NCI-H146 treated with DMSO at 0.1 percent for 48 hours (cell line): ENCODE measurements at regions not wholly inside any gene's neighbourhood (a gene's known extent, or its start where the extent isn't known, plus 50 kb on each side); places are given as distances from the start of the nearest gene placed in this dataset.
A peak's percentile ranks its signal among the peaks of the same experiment; 100 is the strongest.
"Not testable (repeated sequence)": the region's sequence is repeated elsewhere in the genome, so short reads cannot be mapped to it uniquely, and the experiment has no call there.

Experiments
- DNase-seq: peaks from one replicate; lab custom pipeline; 2025; ENCODE audit not compliant: unreplicated experiment; lab: John Stamatoyannopoulos, UW

DNA sequence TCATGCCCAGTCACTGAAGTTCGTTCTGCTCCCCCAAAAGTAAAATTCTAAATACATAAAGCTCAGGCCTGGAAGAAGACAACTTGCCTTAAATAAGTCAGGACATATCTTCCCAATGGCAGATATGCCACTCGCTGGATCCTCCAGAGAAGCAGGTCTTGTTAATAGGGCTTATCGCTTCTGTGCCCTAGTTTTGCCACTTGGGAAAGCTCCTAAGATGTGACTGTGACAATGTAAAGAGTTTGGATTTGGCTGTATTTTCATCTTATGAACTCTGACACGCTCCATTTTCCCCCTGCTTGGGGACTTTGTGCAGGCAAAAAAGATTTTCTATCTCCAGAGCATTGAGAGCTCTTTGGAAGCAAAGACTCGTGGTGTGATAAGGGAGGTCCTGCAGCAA, 279.9 kb downstream of the WDR11 start:
- DNase-seq: no peak

DNA sequence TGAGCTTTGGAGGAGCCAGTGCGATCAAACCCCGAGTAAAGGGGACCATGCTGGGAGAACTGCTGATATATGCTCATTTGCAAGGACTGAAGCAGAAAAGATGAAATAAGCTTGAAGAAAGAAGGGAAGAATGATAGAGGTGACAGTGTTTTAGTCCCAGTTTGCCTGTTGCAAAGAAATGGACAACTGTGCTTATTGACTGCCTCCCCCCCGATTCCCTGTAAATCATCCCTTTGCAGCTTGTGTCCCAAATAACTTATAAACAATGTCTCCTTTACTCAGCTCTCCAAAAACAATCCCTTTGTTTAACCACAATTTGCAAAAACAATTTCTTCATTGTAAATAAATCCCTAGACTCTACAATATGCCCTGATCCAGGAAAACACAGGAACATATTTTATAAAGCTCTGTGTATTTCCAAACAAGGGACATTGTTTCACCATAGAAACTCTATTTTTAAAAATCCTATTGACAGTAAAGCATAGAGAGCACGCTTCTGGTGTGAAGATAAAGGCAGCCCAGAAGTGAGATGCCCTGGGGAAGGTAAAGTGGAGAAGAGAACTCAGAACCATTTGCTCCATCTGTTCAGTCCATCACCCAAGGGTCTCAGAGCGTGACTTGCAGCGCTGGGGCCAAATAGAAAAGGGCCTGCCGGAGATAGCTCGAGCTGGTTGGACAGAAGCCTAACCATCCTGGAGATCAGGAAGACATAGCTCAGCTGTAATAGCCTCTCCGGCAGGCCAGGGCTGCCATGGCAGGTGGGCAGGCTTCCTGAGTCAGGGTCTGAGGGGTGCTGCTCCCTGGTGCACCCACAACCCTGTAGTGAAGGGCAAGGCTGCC, 280.5 kb downstream of the WDR11 start:
- no peak for DNase-seq

DNA sequence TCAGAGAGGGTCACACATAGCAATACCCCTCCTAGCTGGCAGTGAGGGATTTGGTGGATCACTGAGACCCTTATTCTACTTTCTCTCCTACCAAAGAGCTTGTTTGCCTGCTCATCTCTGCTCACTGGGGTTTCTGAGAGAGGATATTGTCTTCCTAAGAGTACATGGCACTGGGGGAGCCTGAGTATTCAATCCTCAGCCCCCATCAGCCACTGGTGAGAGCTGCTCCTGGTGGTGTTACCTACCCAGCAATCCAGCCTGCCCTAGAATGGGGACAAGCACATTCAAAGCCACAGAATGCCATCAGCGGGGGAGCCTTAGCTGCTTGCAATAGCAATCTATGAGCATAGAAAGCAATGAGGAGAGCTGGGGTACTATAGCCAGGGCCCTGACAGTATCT, 281.1 kb downstream of the WDR11 start:
- no peak for DNase-seq

DNA sequence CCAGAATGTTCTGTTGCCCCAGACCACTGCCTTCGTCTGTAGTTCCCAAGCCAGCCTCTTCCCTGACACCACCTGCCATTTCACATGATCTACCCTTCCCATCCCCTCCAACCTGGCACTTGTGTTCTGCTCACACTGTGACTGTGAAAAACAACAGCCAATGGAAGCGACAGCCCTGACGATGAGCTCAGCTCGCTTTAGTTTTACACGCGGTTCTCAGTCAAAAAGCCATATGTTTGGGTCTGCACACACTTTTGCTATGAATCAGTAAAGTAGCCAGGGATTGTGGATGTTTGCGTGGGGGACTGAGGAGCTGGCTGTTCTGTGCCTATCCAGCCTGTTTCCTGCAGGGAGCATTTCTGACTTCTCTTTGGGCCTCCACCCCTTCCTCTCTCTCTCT, 282.7 kb downstream of the WDR11 start:
- DNase-seq: no peak

DNA sequence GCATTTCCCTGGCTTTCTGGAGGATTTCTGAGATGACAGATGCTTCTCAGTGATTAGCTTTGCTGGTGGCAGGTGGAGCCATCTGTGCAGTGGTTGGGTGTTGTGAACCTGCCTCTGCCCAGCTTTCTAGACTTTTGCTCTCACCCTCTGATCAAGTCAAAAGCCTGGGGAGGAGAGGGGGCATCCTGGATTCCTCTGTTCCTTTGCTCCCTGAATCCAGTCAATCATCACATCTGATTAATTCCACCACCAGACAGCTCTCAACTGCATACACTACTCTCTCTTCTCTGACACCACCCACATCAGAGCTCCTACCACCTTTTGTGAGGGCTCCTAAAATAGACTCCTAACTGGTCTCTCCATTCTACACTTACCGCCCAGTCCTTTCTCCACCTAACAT, 283.5 kb downstream of the WDR11 start:
- no peak for DNase-seq

DNA sequence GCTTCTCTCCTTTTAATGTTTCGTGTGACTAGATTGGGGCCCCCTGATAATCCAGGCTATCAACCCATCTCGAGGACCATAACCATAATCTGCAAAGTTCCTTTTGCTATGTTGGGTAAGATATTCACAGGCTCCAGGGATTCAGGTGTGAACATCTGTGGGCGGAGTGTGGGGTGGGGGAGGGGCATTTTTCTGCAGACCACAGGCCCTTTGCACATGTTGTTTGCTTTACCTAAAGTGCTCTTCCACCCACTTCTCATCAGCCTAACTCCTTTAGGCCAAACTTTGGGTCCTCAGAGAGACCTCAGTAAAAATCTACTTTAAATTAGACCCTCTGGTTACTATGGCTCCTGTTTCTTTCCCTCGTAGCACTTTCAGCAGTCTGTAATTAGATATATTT, 284.4 kb downstream of the WDR11 start:
- no peak for DNase-seq

DNA sequence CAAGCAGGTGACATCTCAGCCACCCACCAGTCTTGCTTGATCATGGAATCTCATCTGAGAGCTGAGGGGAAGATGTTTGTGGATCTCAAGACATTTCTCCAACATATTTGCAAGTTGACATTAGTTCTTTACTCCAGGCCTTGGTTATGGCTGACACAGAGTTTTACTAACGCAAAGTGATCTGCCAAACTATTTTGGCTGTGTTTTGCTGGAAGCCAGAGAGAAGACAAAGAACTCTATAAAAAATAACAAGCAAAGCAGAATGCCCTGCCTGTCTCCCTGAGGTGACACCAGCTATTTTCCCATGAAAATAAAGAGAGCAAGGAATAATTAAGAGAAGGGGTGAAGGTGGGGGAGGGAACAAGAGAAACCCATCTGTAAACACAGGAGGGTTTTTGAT, 286.4 kb downstream of the WDR11 start:
- no peak for DNase-seq

DNA sequence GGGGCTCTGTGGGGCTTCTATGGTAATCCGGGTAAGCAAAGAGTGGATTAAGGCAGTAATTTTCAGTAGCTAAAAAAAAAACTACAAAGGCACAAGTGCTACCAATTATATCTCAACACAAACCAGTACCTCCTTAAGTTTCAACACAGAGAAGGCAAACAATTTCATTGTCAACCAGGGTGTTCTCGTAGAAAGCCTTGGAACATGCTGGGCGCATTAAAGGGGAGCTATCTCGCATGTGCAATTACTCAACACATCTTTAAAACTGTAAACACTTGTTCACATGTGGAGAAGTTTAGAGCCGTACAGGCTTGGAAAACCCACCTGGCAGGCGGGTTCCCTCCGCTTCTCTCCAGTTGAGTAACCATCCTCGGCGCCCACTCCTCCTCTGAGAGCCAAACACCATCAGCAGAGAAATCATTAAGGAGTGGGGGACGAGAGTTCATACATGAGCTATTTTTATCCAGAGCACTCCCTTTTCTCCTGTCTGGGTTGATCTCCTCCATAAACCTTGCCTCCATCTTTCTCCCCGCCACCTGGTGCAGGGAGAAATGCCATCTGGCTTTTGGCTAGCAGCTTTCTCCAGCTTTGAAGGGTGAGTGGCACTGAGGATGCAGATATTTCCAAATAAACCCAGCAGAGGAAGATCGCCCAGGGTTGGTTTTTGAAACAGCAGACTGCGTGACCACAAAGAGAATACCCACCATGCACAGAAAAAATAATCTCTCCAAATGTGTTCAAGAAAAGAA, 287.1 kb downstream of the WDR11 start:
- no peak for DNase-seq

DNA sequence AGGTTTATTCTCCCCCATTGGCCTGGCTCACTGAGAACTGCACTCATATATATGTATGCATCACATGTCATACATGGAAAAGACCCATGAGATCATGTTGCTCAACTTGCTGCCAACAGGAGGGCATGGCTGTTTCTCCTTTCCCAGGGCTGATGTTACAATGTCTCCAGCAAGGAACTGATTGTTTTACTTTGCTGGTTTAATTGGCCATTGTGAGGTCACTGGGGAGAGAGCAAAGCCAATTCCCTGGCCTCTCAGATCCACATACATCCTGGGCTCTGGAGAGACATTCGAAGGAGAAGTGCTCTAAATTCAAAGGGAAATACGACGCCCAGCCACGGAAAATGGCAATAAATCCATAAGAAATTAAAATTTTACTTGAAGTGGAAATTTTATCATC, 287.8 kb downstream of the WDR11 start:
- no peak for DNase-seq

DNA sequence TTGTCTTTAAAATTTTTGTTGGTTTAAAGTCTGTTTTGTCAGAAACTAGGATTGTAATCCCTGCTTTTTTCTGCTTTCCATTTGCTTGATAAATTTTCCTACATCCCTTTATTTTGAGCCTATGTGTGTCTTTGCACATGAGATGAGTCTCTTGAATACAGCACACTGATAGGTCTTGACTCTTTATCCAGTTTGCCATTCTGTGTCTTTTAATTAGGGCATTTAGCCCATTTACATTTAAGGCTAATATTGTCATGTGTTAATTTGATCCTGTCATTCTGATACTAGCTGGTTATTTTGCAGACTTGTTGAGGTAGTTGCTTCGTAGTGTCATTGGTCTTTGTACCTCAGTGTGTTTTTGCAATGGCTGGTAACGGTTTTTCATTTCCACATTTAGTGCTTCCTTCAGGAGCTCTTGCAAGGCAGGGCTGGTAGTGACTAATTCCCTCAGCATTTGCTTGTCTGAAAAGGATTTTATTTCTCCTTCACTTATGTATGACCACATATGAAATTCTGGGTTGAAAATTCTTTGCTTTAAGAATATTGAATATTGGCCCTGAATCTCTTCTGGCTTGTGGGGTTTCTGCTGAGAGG, 294.7 kb downstream of the WDR11 start:
- not testable (repeated sequence) for DNase-seq

DNA sequence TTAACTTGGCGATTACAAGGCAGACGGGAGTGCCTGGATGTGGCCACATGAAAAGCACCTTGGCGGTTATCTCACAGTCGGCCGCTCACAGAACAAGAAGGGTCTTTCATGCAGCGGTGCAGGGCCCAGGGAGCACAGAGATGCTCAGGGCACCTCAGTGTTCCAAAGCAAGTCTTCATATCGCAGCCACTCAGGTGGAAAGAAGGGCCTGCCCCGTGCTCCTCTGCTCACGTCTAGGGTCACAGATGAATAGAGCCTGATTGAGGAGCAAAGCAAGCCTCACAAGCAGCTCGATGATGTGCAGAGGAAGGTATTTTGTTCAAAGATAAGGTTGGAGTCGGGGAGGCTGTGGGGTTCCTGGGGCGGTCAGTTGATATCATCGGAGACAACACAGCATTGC, 297.8 kb downstream of the WDR11 start:
- no peak for DNase-seq

DNA sequence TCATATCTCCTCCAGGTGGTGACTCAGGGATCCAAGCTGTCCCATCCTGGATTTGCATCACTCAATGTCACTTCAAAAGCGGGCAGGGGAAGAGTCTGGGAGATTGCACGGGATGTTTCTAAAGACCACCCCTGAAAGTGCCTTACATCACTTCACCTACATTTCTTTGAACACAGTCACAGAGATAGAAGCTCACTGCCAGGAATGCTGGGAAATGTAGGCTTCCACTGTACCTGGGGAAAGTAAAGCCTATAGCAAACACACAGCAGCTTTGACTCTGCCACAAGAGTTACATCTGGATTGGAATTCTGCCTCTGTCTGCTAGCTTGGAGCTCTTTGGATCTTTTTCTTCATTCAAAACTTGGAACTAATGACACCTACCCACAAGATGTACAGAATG, 300.9 kb downstream of the WDR11 start:
- no peak for DNase-seq

DNA sequence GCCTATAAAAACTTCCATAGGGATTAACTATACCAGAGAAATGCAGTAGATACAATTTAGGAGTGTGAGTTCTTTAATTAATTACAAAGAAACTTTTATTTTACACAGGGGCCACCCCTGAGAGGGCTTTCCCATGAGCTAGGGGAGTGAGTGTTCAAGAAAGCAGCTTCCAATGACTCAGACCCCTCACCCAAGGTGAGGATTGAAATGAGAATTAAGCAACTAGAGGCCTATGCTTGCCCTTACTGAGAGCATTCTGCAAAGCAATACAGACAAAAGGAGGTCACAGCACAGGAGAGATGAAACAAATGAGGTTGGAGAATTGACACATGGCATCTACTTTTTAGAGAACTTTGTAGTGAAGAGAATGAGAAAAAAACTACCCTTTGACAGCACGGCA, 301.8 kb downstream of the WDR11 start:
- no peak for DNase-seq

DNA sequence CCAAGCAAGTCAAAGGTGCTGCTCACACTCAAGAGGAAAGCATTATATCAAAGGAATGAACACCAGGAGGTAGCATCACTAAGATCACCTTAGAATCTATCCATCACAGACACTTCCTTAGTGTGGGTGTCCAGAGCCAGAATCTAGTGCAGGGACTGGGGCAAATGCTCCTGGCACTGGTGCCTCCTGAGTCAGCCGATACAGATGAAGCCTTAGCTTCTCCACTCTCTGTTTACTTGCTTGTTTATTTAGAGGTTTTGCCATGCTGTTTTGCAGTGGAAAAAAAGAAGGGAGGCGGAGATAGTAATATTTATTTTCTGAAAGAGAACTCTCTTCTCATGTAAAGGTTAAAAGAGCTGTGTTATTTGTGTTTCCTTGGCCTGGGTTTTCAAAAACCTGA, 303.1 kb downstream of the WDR11 start:
- DNase-seq: no peak

DNA sequence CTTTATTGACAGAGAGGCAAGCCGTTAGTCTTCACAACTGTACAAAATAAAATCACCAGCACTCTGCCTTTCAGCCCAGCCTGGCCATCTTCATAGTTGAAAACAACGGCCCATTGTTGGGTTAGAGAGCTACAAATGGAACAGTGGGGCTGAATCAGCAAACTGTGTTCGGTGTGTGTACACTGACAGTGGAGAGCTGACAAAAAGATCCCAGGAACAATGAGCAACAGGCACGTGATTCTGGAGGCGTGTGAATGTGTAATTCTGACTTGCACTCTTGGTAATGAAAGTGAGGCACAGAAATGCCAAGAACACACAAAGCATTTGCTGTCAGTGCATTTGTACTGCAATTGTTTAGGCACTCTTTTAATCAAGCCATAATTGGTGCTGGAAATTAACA, 303.7 kb downstream of the WDR11 start:
- peak; percentile 32 for DNase-seq

DNA sequence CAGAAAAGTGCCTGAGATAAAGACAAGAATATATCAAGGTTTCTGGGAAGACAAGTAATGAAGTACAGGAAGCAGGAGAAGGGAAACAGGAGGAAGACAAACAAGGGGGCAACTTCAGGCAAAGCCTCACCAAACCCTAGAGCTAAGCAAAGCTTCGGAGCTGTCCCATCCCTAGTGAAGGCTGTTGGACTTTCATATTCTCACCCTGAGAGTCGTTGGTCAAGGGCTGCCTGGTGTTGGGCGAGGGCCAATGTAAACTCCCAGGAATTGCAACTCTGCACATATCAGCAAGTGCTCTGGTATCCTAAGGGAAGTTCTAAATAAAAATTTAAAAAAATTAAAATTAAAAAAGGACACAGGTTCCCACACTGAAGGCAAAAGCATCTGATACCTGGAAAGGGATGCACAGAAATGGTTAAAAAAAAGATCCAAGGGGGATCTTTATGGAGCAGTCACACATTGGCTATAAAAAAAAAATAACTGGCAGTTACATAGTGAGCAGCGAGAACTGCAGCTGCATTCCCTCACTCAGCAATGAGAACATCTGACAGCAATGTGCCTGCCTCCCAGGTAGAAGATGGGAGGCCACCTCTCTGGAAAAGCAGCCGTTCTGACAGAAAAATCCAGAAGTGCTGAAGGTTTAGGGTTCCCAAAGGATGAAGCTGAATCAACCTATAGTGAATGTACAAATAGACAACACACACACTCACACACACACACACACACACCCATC, 304.7 kb downstream of the WDR11 start:
- DNase-seq: no peak

DNA sequence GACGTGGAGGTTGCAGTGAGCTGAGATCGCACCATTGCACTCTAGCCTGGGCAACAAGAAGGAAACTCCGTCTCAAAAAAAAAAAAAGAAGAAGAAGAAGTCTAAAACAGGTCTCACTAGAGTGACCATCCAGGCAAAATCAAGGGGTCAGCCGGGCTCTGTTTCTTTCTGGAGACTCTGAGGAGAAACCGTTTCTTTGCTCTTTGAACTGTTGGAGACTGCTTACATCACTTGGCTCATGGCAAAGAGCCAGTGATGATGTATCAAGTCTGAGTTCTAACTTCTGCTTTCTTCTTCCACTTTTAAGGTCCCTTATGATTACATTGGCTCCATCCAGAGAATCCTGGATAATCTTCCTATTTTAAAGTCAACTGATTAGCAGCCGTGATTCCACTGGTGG, 306.8 kb downstream of the WDR11 start:
- no peak for DNase-seq

DNA sequence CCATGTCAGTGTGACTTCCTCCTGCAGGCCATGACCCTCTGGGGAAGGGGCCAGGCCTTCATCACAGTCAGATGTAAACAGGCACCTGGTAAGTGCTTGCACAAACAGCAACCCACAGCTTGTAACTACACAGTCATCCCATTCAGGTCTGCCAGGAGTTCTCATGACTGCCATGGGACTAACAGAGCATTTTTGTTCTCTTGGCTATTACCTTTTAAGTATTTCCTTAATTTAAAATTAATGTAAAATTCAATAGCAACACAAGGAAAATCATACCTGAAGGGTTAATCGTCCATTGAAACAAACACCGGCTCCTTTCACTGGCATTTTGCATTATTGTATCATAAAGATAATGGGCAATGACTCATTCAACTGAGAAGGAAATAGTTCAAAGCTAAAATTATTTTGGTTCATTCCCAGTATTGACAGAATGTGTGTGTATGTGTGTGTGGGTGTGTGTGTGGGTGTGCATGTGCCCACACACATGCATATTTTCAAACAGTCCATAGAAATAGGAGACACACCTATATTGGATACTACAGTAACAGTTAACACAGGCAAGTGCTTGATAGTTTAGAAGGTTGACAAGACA, 307.9 kb downstream of the WDR11 start:
- peak; percentile 45 for DNase-seq

DNA sequence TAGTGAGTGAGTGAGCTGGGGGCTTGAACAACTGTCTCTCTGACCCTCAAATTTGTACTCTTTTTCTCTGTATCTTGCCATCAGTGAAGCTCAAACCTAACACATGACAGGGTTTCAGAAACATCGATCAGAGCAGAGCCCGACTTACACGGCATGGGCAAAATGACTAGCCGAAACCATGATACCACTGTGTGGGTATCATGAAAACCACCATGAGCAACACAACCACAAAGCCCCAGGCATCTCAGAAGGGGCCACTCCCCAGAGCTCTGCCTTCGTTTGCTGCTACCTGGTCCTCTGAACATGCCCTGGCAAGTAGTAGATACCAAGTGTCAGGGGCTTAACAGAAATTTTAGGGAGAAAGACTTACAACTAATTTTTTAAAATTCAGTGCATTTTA, 308.5 kb downstream of the WDR11 start:
- DNase-seq: no peak

DNA sequence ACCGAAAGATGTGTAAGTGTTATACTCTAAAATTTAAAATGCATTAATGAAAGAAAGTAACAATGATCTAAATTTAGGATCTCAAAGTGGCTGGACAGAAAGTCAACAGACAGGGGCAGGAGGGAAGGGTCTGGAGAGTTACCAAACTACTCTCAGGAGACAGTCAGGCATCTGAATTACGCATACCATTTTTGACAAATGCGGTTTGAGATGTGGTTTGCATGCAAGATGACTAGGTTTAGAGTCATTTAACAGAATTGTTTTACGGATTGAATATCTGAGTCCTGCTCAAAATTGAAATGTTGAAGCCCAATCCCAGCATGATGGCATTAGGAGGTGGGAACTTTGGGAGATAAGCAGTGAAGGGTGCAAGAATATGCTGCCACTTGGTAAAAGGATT, 314.1 kb downstream of the WDR11 start:
- no peak for DNase-seq
